ENCODE measurements at regions not wholly inside any gene's neighbourhood (a gene's known extent, or its start where the extent isn't known, plus 50 kb on each side); places are given as distances from the start of the nearest gene placed in this dataset.

GRCh38 chr18:67215686-67216085, 300.8 kb downstream of the DSEL start:
- no peaks in the 10 kb centered on the region for H3K79me2 ChIP-seq (ENCODE audit: insufficient read depth, low read length)
- no peak overlapping the region for H3K27ac ChIP-seq (ENCODE audit: low read depth, low read length, poor library complexity, severe bottlenecking)
- H3K4me1 ChIP-seq (ENCODE audit: insufficient read depth, low read length, severe bottlenecking) = no peaks in the 10 kb centered on the region
- no peaks in the 10 kb centered on the region for H3K9me3 ChIP-seq (ENCODE audit: low read length)
- no peaks in the 10 kb centered on the region for H3K27me3 ChIP-seq (ENCODE audit: insufficient read depth, low read length)
- H3K4me2 ChIP-seq (ENCODE audit: low read length) = no peak overlapping the region
- H2AFZ ChIP-seq (ENCODE audit: low read length) = no peak overlapping the region
- H3K36me3 ChIP-seq (ENCODE audit: insufficient read depth, low read length) = no peaks in the 10 kb centered on the region
- H3K4me3 ChIP-seq (ENCODE audit: low read depth, low read length, poor library complexity, severe bottlenecking) = no peak overlapping the region
- H3K9me2 ChIP-seq (ENCODE audit: low read depth, low read length) = no peaks in the 10 kb centered on the region
- no peaks in the 10 kb centered on the region for H3F3A ChIP-seq (ENCODE audit: insufficient read depth, low read length)
- H3K9ac ChIP-seq (ENCODE audit: low read length) = no peak overlapping the region
- no peak for TF ChIP-seq CTCF (IDR thresholded peaks at IDR 0.05; ENCODE audit: low read length)
- no peak for TF ChIP-seq EZH2 (IDR thresholded peaks at IDR 0.05; ENCODE audit: borderline replicate concordance, low read length)
- H4K20me1 ChIP-seq (ENCODE audit: insufficient read depth, low read length) = no peaks in the 10 kb centered on the region

- no peaks in the 10 kb centered on the region for H3F3A ChIP-seq (ENCODE audit: insufficient read depth, low read length)
- no peaks in the 10 kb centered on the region for H3K9me3 ChIP-seq (ENCODE audit: low read length)
- no peaks in the 10 kb centered on the region for H3K9me2 ChIP-seq (ENCODE audit: low read depth, low read length)
- H3K27ac ChIP-seq (ENCODE audit: low read depth, low read length, poor library complexity, severe bottlenecking) = no peak overlapping the region
- TF ChIP-seq CTCF (IDR thresholded peaks at IDR 0.05; ENCODE audit: low read length) = no peak
- no peak for TF ChIP-seq EZH2 (IDR thresholded peaks at IDR 0.05; ENCODE audit: borderline replicate concordance, low read length)
- H3K4me1 ChIP-seq (ENCODE audit: insufficient read depth, low read length, severe bottlenecking) = no peaks in the 10 kb centered on the region
- H3K4me3 ChIP-seq (ENCODE audit: low read depth, low read length, poor library complexity, severe bottlenecking) = no peak overlapping the region
- no peaks in the 10 kb centered on the region for H3K79me2 ChIP-seq (ENCODE audit: insufficient read depth, low read length)
- H4K20me1 ChIP-seq (ENCODE audit: insufficient read depth, low read length) = no peaks in the 10 kb centered on the region
- H3K4me2 ChIP-seq (ENCODE audit: low read length) = no peak overlapping the region
- H3K9ac ChIP-seq (ENCODE audit: low read length) = no peak overlapping the region
- H3K27me3 ChIP-seq (ENCODE audit: insufficient read depth, low read length) = no peaks in the 10 kb centered on the region
- no peak overlapping the region for H2AFZ ChIP-seq (ENCODE audit: low read length)
- H3K36me3 ChIP-seq (ENCODE audit: insufficient read depth, low read length) = no peaks in the 10 kb centered on the region
Observed at GRCh38 chr18:67211646-67212045, 304.9 kb downstream of the DSEL start.

GRCh38 chr18:67200665-67201064, 315.9 kb downstream of the DSEL start:
- Histone ChIP-seq H3K36me3 (ENCODE audit: insufficient read depth, low read length) (no peaks in the 10 kb centered on the region), H3K4me3 (ENCODE audit: low read depth, low read length, poor library complexity, severe bottlenecking) (no peak overlapping the region), H3K9me2 (ENCODE audit: low read depth, low read length) (no peaks in the 10 kb centered on the region), H3K9ac (ENCODE audit: low read length) (no peak overlapping the region), H4K20me1 (ENCODE audit: insufficient read depth, low read length) (no peaks in the 10 kb centered on the region), H3K27ac (ENCODE audit: low read depth, low read length, poor library complexity, severe bottlenecking) (no peak overlapping the region), H3K9me3 (ENCODE audit: low read length) (no peaks in the 10 kb centered on the region), H3F3A (ENCODE audit: insufficient read depth, low read length) (no peaks in the 10 kb centered on the region), H2AFZ (ENCODE audit: low read length) (no peak overlapping the region), H3K4me1 (ENCODE audit: insufficient read depth, low read length, severe bottlenecking) (no peaks in the 10 kb centered on the region), H3K4me2 (ENCODE audit: low read length) (no peak overlapping the region), H3K27me3 (ENCODE audit: insufficient read depth, low read length) (no peaks in the 10 kb centered on the region), H3K79me2 (ENCODE audit: insufficient read depth, low read length) (no peaks in the 10 kb centered on the region)
- TF ChIP-seq EZH2 (IDR thresholded peaks at IDR 0.05; ENCODE audit: borderline replicate concordance, low read length) (no peak), CTCF (IDR thresholded peaks at IDR 0.05; ENCODE audit: low read length) (no peak)
